ENCODE measurements at regions not wholly inside any gene's neighbourhood (a gene's known extent, or its start where the extent isn't known, plus 50 kb on each side); places are given as distances from the start of the nearest gene placed in this dataset.

DNA sequence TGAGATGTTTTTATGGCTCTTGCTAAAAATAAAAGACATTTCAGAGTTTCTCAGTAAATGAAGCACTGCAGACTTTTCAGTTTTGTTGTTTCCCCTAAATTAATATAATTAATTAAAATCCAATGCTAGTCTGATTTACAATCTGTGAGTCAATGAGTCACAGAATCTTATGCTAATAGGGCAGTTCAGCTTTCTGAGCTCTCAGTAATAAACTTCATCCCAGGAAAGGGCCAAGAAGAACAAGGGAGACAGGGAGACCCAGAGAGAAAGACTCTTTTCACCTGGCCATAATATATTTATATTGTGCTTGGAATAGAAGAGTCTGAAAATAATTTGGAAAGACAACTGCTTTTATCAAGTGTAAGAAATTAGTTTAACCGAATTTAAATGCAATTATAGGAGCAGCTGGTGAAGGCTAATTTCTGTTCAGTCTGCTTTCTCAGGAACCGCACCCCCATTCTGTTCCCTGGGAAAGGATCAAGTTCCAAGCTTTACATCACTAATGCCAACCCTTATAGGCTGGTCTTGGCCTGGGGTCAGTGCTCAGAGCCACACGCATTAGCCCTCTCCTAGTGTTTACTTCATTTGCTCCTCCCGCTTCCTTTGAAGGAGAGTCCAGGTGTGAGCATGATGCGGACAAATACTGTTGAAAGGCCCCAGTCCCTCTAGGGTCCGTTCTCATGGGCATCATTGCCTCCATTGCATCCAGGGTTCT lies 145.6 kb downstream of the ZBTB18 start:
- DNase-seq: no peak

DNA sequence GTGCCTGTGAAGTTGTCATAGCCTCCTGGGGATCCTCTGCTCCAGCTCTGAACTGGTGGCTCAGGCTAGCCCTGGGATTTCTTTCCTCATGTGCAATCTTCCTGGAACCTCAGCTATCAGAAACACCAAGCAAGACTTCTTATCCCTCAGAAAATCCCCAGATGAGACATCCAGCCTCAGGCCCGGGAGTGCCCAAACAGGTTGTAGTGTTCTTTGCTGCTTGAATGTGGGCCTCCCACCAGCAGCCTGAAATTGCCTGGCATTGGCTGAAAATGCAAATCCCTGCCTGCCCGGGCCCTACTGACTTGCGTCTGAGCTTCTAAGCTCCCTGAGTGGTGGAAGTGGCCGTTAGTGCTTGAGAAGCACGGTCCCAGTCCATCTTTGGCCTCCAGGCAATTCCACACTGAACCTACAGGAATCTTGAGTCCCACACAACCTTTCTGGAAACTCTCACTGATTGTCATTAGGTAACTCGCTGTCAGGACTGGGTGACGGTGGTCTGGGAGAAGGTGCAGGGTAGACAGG lies 146.8 kb downstream of the ZBTB18 start:
- DNase-seq: no peak

DNA sequence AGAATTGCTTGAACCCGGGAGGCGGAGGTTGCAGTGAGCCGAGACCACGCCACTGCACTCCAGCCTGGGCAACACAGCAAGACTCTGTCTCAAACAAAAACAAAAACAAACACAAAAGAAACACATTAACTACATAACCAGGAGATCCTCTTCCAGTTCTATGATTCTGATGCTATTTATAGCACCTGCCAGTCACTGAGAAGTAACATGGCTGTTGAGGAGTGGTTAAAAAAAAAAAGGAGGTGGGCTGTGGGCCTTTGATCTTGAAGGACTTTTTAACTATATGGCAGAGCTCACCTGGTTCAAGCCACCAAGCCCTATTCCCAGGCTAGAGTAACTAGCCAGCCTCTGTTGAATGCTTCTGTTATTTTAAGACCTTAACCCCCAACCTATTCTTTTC lies 148.8 kb downstream of the ZBTB18 start:
- DNase-seq: no peak

DNA sequence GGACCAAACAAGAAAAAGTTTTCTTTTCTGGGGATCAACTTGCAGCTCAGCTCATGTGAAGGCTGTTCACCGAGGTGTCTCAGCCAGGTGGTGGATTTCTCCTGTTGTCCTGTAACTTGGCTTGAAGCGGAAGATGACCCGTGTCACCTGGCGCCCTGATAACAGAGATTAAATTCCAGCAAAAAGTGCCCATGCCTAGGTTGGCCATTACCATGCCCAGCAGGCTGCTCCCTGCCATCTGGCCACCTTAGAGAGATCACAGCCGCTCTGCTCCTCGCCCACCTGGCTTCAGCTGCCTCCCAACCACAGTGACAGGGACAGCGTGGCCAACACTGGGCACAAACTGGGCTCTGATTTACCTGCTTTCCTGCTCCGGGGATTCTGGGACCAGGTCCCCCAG lies 149.5 kb downstream of the ZBTB18 start:
- DNase-seq: no peak

DNA sequence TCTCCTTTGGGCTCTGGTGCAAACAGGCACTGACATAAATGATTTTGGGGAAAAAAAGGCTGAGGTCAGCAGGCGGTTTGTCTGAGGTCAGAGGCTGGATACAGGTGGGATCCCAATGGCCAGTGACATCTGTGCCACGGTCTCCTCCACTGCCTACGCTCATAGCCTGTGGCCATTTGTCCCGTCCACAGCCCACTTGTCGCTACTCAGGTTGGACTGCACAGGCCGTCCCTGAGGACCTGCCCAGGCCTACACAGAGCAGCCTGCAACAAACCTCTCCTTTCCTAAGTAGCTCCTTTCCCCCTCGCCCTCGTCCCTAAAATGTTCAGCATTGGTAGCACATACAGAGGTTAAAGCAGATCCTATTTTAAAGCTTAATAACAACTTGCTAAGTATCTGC lies 150.7 kb downstream of the ZBTB18 start:
- DNase-seq: no peak

DNA sequence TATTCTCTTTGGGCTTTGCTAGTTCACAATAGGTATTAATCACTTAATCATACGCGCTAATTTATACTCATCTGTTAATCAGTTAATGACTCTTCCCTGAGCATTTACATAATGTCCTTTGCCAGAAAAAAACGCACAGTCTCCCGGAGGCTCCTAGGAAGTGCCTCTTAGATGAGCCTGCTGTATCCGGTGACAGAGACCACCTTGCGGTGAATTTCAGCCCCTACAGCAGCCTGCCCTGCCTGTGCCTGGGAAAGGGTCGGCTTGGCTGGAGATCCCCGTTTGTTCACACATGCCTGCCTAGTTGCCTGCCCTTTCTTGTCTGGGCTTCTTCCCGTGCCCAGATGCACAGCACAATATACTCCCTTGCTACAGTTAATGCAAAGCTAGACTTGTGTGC lies 152.9 kb downstream of the ZBTB18 start:
- no peak for DNase-seq

DNA sequence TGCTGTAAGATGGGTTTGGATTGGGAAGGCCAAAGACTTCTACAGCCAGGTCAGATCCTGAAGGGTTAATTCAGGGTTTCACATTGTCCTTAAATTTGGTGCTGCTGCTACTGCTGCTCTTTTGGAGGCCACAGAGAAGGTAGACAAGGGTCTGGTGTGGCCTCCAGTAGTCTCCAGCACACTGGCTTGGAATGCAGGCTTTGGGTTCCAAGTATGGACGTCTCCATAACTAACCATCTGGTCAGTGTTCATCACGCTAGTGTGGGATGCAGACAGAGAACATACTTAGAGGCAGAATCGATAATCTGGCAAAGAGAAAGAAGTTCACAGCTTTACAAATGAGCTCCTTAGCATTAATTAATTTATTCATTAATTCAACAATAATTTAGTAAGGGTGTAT lies 154.1 kb downstream of the ZBTB18 start:
- DNase-seq: no peak

DNA sequence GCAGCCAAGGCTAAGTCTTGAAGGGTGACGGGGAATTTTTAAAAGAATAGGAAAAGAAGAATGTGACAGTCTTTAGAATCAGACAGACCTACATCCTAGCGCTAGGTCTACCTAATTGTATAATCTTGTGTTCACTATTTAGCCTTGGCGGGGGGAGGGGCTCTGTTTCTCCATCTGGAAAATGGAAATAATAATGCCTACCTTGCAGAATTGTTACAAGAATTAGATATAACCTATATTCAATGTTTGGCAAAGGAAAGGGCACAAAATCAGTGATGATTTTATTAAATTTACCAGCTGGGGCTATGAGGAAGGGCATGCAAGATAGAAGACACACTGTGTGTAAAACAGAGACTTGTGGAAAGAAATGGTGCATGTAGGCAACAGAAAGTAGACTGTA lies 154.8 kb downstream of the ZBTB18 start:
- no peak for DNase-seq

DNA sequence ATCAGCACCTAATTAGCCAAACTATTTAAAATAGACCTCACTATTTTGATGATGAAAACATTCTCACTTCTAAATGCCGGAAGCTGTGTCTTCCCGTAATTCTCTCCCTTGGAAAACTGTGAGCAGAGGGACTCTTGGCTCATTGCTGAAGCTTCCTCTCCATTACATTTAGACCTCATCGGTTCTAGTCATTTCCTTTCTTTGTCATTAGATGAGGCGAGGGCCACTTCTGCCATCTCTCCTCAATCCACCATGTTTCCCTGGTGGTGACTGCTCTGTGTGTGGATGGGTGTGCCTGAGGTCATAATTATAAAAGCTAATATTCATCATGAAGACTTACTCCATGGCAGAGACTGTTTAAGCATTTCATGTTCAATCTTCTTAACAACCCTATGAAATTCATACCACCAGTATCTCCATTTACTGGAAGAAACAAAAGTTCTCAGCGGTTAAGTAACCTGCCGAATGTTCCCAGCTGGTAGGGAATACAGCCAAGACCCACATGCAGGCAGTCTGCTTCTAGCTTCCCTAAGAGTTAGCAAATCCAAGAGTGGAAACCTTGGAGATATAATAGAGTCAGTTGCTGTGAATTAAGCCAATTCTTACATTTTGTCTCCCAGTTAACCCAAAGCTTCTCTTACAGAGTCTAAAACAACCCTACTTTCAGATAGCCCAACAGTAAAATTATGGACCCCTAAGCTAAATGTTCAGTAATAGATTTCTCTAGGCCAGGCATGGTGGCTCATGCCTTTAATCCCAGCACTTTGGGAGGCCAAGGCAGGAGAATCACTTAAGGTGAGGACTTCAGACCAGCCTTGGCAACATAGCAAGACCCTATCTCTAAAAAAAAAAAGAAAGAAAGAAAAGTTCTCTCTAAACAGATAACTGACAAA lies 156.2 kb downstream of the ZBTB18 start:
- no peak for DNase-seq

DNA sequence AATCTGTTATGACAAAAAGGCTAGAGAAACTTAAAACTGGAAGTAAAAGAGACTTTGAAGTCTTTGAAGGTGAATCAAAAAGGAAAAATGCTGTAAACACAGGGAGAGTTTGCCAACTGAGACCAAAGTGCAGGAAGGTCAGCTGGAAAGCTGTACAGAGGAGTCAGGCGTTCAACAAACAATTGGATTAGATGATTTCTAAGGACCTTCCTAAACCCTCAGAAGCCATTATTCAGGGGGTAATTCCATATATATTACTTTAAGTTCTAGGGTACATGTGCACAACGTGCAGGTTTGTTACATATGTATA lies 156.8 kb downstream of the ZBTB18 start:
- DNase-seq: no peak

DNA sequence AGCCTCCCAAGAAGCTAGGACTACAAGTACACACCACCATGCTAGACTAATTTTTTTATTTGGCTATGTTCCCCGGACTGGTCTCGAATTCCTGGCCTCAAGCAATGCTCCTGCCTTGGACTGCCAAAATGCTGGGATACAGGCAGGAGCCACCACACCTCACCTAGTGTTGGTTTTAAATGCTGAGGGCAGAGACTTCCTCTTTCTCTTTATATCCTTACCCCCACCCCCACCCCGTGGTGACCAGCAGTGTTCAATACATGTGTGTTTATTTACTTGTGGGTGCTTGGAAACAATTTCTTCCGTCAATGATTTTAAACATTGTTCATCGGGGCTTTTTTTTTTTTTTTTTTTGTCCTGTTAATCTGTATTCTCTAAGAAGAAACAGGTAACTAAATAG lies 158.9 kb downstream of the ZBTB18 start:
- no peak for DNase-seq

DNA sequence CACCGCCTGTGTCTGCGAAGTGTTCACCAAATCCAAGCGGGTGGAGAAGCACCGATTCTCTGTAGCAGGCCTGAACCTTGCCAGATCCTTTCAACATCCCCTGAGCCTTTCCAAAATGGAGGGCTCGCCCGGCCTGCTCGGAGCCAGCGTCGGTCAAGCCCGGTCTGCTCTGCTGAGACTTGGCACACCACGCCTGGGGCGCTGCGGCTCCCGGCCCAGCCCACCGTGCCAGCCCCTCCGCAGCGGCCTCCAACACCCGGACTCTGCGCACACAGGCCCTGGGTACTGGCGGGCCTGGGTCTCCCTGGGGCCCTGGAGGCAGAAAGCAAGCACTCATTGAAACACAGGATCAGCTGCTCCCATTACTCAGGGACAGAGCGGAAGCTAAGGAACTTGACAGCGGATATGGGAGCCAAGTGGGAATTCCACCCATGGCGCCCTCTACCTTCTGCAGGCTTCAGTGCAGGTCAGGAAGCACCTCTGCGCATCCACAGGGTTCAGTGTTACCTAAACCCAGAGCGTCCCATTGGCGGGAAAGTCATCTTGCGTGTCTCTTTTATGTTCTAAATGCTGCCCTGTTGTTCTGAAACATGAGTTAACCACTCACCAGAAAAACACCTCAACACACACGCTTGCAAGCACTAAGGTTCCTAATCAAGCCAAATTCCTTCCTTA lies 159.9 kb downstream of the ZBTB18 start:
- no peak for DNase-seq

DNA sequence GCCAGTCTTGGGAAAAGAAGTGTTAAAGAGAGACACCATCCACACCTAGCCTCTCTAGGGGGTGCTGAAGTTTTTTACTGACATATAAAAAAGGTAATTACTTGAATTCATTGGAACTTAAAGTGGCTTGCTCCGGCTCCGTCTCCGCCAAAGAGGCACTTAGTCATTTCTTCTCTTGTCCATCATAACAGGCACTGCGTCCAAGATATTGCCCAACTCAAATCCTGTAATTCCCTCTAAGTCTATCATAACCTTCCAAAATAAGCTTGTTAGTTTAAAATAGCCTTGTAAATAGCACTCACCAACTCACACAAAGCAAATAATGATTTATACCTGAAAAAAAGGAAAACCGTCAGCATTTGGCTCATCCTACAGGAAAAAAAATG lies 160.5 kb downstream of the ZBTB18 start:
- DNase-seq: peak in 1 of 3 donors; percentile 39

DNA sequence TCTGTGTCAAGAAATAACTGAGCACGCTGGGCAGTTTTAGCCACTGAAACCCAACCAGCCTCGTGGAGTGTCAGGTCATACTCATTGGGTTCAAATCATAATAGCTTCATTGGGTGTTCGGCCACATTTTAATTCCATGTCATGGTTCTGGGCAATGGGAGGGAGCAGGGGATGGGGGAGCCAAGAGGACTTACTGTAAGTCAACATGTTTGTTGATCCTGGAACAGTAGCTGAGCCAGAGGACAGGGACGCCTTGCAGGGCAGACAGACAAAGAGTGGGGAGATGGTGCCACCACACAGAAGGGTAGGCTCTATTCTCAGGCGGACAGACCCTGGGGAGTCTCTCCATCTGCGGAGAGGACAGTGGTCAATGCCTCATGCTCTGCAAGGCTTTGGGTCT lies 161.1 kb downstream of the ZBTB18 start:
- no peak for DNase-seq

DNA sequence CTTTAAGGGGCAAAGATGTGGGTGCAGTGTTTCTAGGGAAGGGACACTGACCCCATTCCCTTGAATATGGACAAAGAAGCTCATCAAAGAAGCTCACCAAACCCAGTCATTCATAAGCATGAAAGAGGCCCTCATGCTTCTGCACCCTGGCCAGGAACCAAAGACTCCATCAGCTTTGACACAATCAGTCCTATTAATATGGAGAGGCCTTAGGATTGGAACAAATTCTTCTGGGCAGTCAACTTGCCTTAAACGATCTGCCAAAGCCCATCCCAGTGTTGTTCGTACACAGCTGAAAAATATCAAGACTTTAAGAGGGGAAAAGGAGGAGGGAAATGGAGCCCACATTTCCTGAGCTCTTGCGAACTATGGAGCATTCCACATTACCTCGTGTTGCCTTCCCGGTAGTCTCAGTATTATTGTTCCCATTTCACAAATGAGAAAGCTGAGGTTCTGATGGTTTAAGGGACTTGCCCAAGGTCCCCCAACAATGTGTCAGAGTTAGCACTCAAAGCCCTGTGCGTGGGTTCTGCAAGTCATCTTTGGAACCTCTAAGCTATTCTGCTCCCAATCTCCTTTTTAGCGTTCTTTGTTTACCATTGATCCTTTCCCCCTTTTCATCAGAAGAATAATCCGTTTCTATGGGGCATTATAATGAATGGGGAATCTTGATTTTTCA lies 161.9 kb downstream of the ZBTB18 start:
- no peak for DNase-seq

DNA sequence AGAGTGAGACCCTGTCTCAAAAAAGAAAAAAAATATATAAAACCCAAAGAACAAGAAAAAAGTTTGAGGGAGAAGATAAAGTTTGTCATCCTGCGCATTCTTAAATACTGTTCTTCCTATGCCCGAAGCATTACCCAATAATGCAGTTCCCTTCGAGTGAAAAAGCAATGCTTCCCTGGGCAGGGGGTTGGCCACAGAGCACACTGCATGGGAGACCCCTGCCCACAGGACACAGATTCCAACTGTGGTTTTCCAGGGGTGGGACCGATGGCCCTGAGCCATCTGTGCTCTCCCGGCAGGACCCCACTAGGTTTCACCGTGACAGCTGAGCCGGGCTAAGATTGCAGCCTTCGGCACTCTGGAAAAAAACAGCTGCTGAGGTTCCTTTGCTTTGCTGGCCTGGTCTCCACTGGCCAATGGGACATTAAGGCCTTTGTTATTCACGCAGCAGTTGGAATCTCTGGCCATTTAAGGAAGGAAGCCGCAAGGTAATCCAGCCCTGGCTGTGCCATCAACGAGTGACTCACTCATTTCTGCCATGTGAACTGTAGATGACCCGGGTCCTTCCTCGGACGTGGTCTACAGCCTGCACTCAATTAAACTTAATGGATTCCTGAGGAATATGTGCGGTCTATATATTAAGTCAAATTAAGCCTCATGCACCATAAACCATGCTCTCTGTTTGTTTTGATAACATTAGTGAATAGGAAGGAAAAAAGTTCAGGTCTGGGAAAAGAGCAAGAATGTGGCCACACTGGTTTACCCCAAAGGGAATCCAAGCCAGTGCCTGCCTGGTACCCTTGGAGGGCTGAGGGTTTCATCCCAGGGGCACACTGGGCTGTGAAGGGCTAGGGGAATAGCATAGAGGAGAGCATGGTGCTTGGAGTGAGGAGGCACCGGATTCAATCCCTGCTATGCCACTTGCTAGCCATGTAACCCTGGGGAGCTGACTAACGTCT lies 163.2 kb downstream of the ZBTB18 start:
- DNase-seq: peak; percentile 61 to 98 (median 70)

DNA sequence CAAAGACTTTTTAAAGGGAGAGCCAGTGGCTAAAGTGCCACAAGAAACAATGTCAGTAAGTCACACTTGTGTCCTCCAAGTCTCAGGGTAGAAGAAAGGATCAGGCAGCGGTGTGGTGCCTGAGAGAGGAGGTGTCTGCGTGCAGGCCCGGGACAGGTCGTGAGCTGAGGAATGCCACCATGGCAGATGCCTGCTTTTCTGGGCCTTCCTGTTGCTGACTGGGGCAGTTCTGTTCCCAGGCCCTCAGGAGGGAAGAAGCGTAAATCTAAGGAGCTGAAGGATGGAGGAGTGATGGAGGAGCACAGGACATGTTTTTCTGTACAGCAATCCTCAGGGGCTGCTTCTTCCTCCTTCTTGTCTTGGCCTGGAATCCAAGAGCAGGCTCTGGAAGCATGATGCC lies 165.8 kb downstream of the ZBTB18 start:
- no peak for DNase-seq

DNA sequence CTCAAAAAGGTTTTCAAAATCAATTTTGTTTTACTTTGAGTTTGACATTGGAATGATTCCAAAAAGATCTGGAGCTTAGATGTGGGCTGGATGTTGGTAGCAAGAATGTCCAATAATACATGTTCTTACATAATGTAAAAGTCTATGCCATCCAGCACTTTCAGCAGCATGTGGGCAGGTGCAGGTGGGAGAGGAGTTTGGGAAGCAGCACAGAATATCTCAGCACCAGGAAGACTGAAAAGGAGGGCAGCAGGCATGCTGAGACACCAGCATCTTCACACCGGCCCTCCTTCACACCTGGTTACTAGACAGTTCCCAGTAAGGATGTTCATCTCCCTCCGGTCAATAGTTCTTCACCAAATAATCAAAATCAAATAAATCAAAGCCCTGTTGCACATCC lies 166.6 kb downstream of the ZBTB18 start:
- DNase-seq: no peak

DNA sequence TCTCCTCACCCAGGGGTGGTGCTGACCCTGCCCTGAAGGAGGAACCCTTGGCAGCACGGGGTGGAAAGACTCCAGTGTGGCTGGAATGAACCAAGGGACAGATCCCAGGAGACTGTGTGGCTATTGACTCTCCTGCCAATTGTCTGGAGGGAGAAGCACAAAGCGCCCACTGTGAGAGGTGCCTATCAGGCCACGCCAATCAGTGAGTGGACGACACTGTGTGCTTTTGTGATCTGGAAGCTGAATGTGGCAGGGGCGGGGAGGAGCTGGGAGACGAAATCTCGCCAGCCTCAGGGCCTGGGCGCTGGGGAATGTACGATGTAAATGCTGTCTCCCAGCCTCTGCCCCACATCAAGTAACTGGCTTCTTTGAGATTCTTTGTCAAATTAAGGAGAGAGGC lies 167.1 kb downstream of the ZBTB18 start:
- no peak for DNase-seq

DNA sequence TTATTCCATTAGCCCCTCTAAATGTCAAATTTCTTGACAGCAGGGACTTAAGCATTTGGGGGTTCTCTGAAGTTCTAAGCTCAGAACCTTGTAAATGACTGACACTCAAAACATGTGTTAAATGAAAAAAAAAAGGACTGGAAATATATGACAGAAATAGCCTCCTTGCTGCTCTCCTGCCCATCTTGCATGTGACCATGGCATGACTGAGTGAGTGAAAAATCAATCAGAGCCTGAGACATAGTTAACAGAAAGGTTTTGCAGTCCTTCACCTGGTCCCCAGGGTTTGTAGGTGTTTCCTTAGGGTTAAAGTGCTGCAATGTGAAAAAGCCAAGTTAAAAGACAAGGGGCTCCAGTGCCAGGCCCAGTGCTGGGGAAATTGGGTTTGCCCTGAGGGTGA lies 168.1 kb downstream of the ZBTB18 start:
- no peak for DNase-seq

DNA sequence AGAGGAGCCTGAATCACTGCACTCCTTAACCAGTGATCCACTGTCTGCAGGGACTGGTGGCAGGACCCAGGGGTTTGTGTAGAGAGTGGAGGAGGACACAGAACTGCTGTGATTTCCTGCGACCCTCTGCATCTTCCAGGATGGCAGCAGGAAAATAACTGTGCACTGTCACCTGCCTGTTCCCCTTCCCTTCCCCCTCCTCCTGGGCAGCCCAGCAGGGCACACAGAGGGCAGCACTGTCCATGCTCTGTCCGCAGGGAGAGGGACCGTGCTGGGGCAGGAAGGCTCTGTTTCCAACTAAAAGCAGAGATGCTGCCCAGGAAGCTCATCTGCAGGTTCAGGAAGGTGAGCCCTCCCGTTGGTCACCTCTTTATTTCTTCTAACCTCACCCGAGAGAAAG lies 168.7 kb downstream of the ZBTB18 start:
- DNase-seq: no peak
